Panc1 (cell line): ENCODE measurements at regions not wholly inside any gene's neighbourhood (a gene's known extent, or its start where the extent isn't known, plus 50 kb on each side); places are given as distances from the start of the nearest gene placed in this dataset.

Experiments used
- ATAC-seq: fragments of 200-7000 bp; cut with Tn5 transposase; 2 replicates; pipeline ENCODE4 v1.9.1; 2020; ENCODE audit warnings: mild to moderate bottlenecking, moderate library complexity
- BruUV-seq: library from RNA; stranded (reverse); fragments of 400-500 nt; replicated peaks from 2 replicates; lab custom pipeline; 2021; lab: Mats Ljungman, UMichigan
- CTCF ChIA-PET: fragments of 300-600 bp; sonication (Branson Sonifier 250); formaldehyde crosslinking; loops from one replicate; lab custom pipeline; 2022; ENCODE audit warnings: antibody characterized with exemption; lab: Charles Lee
- POLR2A ChIA-PET: fragments of 300-600 bp; sonication (Branson Sonifier 250); formaldehyde crosslinking; loops from one replicate; lab custom pipeline; 2022; ENCODE audit warnings: antibody characterized with exemption; lab: Charles Lee
- DNase-seq: peaks from one replicate; pipeline ENCODE4 v3.0.0-alpha.2; 2010; ENCODE audit warnings: low read depth, low spot score
- H3K27ac ChIP-seq: 2 replicates; pipeline ENCODE4 v1.5.1; 2011; ENCODE audit warnings: mild to moderate bottlenecking, low read length, inconsistent platforms
- H3K27me3 ChIP-seq: fragments of 200-500 bp; sonication (Bioruptor generic); 2 replicates; pipeline ENCODE4 v1.6.0; 2014; ENCODE audit warnings: low read length, inconsistent platforms; ENCODE audit not compliant: control insufficient read depth, insufficient read depth
- H3K36me3 ChIP-seq: fragments of 200-500 bp; sonication (Bioruptor generic); 2 replicates; pipeline ENCODE4 v1.5.1; 2014; ENCODE audit warnings: inconsistent platforms, mild to moderate bottlenecking, low read length, moderate library complexity; ENCODE audit not compliant: control insufficient read depth, insufficient read depth
- H3K4me1 ChIP-seq: 2 replicates; pipeline ENCODE4 v1.5.1; 2011; ENCODE audit warnings: inconsistent platforms, mild to moderate bottlenecking, low read length, moderate library complexity; ENCODE audit not compliant: control insufficient read depth, insufficient read depth
- H3K4me3 ChIP-seq, 2 experiments: 2 replicates each; pipeline ENCODE4 v1.5.1; 2011 to 2012; ENCODE audit warnings: low read depth in 2 of 2, low read length in 2 of 2, mild to moderate bottlenecking in 2 of 2, inconsistent platforms in 1 of 2, moderate library complexity in 1 of 2
- H3K9me3 ChIP-seq: fragments of 200-500 bp; sonication (Bioruptor generic); 2 replicates; pipeline ENCODE4 v1.5.1; 2014; ENCODE audit warnings: low read depth, mild to moderate bottlenecking, inconsistent platforms, low read length, moderate library complexity; ENCODE audit not compliant: control insufficient read depth, insufficient read depth
- CTCF ChIP-seq: fragments of 450-650 bp; IDR thresholded peaks from 2 replicates; pipeline ENCODE4 v1.5.1; 2017; ENCODE audit warnings: mild to moderate bottlenecking
- POLR2AphosphoS5 ChIP-seq: IDR thresholded peaks from 2 replicates; pipeline ENCODE4 v1.6.1; 2012; ENCODE audit warnings: mild to moderate bottlenecking, low read depth, low read length, moderate library complexity
- REST ChIP-seq, 2 experiments: IDR thresholded peaks; 2 replicates each; pipeline ENCODE4 v1.6.1; 2011 to 2012; ENCODE audit warnings: low read depth in 2 of 2, control low read depth in 1 of 2, low read length in 1 of 2, mild to moderate bottlenecking in 1 of 2, moderate library complexity in 1 of 2; ENCODE audit not compliant: insufficient read depth in 1 of 2
- SIN3A ChIP-seq: IDR thresholded peaks from 2 replicates; pipeline ENCODE4 v1.6.1; 2012; ENCODE audit warnings: low read depth, mild to moderate bottlenecking, low read length, moderate library complexity, borderline replicate concordance; ENCODE audit not compliant: insufficient read depth
- TCF7L2 ChIP-seq: IDR thresholded peaks from 2 replicates; pipeline ENCODE4 v1.6.1; 2011; ENCODE audit warnings: mild to moderate bottlenecking, low read depth, low read length, inconsistent platforms
- in situ Hi-C: cut with HindIII; loops from 2 replicates; pipeline ENCODE4 v1.10.0; 2016; ENCODE audit warnings: low sequenced_read_pairs, low pct_unique_long_range_greater_than_20kb
- intact Hi-C: fragments of 100-400 bp; cut with micrococcal nuclease; formaldehyde crosslinking; loops from one replicate; pipeline ENCODE4 v1.10.0; 2022; ENCODE audit not compliant: unreplicated experiment

GRCh38 chr12:72105849-72106248 is 166.3 kb upstream of the TRHDE start:
- Histone ChIP-seq H3K4me3 (no peak overlapping the region), H3K4me1 (no peaks in the 10 kb centered on the region), H3K36me3 (no peaks in the 10 kb centered on the region), H3K9me3 (no peaks in the 10 kb centered on the region), H3K27me3 (no peaks in the 10 kb centered on the region), H3K27ac (no peak overlapping the region)
- intact Hi-C loops (no loop called here), in situ Hi-C loops (no loop called here)
- TF ChIP-seq POLR2AphosphoS5 (no peak), TCF7L2 (no peak), SIN3A (no peak), CTCF (no peak), REST (IDR thresholded peaks at IDR 0.05; ENCODE audit: insufficient read depth in 1 of 2, low read depth in 2 of 2, low read length in 1 of 2) (no peak)
- no TSS peak for BruUV-seq
- DNase-seq (no peak), ATAC-seq (no peak)
- CTCF ChIA-PET, result no interaction called here
- POLR2A ChIA-PET, result no interaction called here

GRCh38 chr12:72110937-72111650 is 161.1 kb upstream of the TRHDE start:
- in situ Hi-C loops, result no loop called here
- POLR2A ChIA-PET, result no interaction called here

More at GRCh38 chr12:72110937-72111650, 161.1 kb upstream of the TRHDE start:
- Histone ChIP-seq H3K27me3 (no peaks in the 10 kb centered on the region), H3K4me3 (no peak overlapping the region), H3K27ac (no peak overlapping the region), H3K4me1 (no peaks in the 10 kb centered on the region), H3K9me3 (no peaks in the 10 kb centered on the region), H3K36me3 (no peaks in the 10 kb centered on the region)
- intact Hi-C loops, result no loop called here
- no TSS peak for BruUV-seq
- no peak for TF ChIP-seq REST (IDR thresholded peaks at IDR 0.05; ENCODE audit: insufficient read depth in 1 of 2, low read depth in 2 of 2, low read length in 1 of 2)
- TF ChIP-seq CTCF, result no peak
- TF ChIP-seq TCF7L2, result no peak
- no peak for TF ChIP-seq SIN3A
- no peak for TF ChIP-seq POLR2AphosphoS5
- DNase-seq (no peak), ATAC-seq (no peak)
- CTCF ChIA-PET, result no interaction called here
